DMS153 treated with DMSO at 0.1 percent for 48 hours (cell line): ENCODE measurements at regions not wholly inside any gene's neighbourhood (a gene's known extent, or its start where the extent isn't known, plus 50 kb on each side); places are given as distances from the start of the nearest gene placed in this dataset.

Experiments used
- DNase-seq: peaks from one replicate; lab custom pipeline; 2025; ENCODE audit not compliant: unreplicated experiment; lab: John Stamatoyannopoulos, UW

GRCh38 chr12:76704693-76705092 is 59.2 kb upstream of the ZDHHC17 start:
- no peak for DNase-seq

- no peak for DNase-seq
Observed at GRCh38 chr12:76706101-76706500, 57.8 kb upstream of the ZDHHC17 start.

- DNase-seq: no peak
Observed at GRCh38 chr12:76706761-76707160, 57.2 kb upstream of the ZDHHC17 start.

- DNase-seq: no peak
Observed at GRCh38 chr12:76707772-76708171, 56.1 kb upstream of the ZDHHC17 start.

GRCh38 chr12:76708296-76708695 is 55.6 kb upstream of the ZDHHC17 start:
- no peak for DNase-seq

- DNase-seq: no peak
Observed at GRCh38 chr12:76711241-76711640, 52.7 kb upstream of the ZDHHC17 start.

- DNase-seq: no peak
Observed at GRCh38 chr12:76713130-76713529, 50.8 kb upstream of the ZDHHC17 start.

- DNase-seq: no peak
Observed at GRCh38 chr12:76713986-76714385, 49.9 kb upstream of the ZDHHC17 start.
